Upper lobe of left lung (tissue), 4 donors: ENCODE measurements at regions not wholly inside any gene's neighbourhood (a gene's known extent, or its start where the extent isn't known, plus 50 kb on each side); places are given as distances from the start of the nearest gene placed in this dataset.

Experiments
- POLR2A ChIP-seq, 4 donors: fragments of 450-650 bp; IDR thresholded peaks; one replicate each; pipeline ENCODE4 v1.5.1; 2016 to 2017; ENCODE audit warnings: antibody characterized with exemption in 4 of 4, mild to moderate bottlenecking in 2 of 4
- TF ChIP-seq, protein P1 (sequence below), 6 experiments: fragments of 450-650 bp in 4 of 6; fragments of 200-600 bp in 2 of 6; sonication (generic) in 2 of 6; IDR thresholded peaks; one replicate each; pipeline ENCODE4 v1.5.1; 2016 to 2019; ENCODE audit warnings: antibody characterized with exemption in 6 of 6

- TF ChIP-seq, protein P1, sequence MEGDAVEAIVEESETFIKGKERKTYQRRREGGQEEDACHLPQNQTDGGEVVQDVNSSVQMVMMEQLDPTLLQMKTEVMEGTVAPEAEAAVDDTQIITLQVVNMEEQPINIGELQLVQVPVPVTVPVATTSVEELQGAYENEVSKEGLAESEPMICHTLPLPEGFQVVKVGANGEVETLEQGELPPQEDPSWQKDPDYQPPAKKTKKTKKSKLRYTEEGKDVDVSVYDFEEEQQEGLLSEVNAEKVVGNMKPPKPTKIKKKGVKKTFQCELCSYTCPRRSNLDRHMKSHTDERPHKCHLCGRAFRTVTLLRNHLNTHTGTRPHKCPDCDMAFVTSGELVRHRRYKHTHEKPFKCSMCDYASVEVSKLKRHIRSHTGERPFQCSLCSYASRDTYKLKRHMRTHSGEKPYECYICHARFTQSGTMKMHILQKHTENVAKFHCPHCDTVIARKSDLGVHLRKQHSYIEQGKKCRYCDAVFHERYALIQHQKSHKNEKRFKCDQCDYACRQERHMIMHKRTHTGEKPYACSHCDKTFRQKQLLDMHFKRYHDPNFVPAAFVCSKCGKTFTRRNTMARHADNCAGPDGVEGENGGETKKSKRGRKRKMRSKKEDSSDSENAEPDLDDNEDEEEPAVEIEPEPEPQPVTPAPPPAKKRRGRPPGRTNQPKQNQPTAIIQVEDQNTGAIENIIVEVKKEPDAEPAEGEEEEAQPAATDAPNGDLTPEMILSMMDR (IDR thresholded peaks at IDR 0.05) = no peak
- no peak for TF ChIP-seq POLR2A (IDR thresholded peaks at IDR 0.05)
Measured at GRCh38 chr7:11294218-11294617, 320.5 kb downstream of the PHF14 start.
